ENCODE measurements at regions not wholly inside any gene's neighbourhood (a gene's known extent, or its start where the extent isn't known, plus 50 kb on each side); places are given as distances from the start of the nearest gene placed in this dataset.

GRCh38 chr14:101230161-101230850 is 326.8 kb upstream of the RTL1 start:
- TF ChIP-seq POLR2A (IDR thresholded peaks at IDR 0.05) (no peak), CTCF (IDR thresholded peaks at IDR 0.05) (no peak), EP300 (IDR thresholded peaks at IDR 0.05) (no peak)

Data from suprapubic skin (tissue), 3 donors.